Left ventricle myocardium inferior (tissue), 1 donor: ENCODE measurements at regions not wholly inside any gene's neighbourhood (a gene's known extent, or its start where the extent isn't known, plus 50 kb on each side); places are given as distances from the start of the nearest gene placed in this dataset.

Source experiments
- DNase-seq: peaks from one replicate; pipeline ENCODE4 v3.0.0-alpha.2; 2020
- H3K27ac ChIP-seq: fragments of 200-600 bp; replicated peaks from 2 replicates; pipeline ENCODE4 v1.8.0; 2021
- H3K27me3 ChIP-seq: fragments of 200-600 bp; 2 replicates; pipeline ENCODE4 v1.8.0; 2021; ENCODE audit warnings: low read depth
- H3K36me3 ChIP-seq: fragments of 200-600 bp; 2 replicates; pipeline ENCODE4 v1.8.0; 2021
- H3K4me1 ChIP-seq: fragments of 200-600 bp; 2 replicates; pipeline ENCODE4 v1.8.0; 2021
- H3K4me3 ChIP-seq: fragments of 200-600 bp; 2 replicates; pipeline ENCODE4 v1.8.0; 2021; ENCODE audit warnings: mild to moderate bottlenecking, moderate library complexity
- H3K9me3 ChIP-seq: fragments of 200-600 bp; replicated peaks from 2 replicates; pipeline ENCODE4 v1.8.0; 2021
- CTCF ChIP-seq: fragments of 200-600 bp; IDR thresholded peaks from 2 replicates; pipeline ENCODE4 v1.8.0; 2021; ENCODE audit warnings: antibody characterized with exemption, mild to moderate bottlenecking, borderline replicate concordance
- intact Hi-C: fragments of 100-400 bp; cut with micrococcal nuclease; formaldehyde crosslinking; loops from one replicate; pipeline ENCODE4 v1.11.0; 2022
- donor health status: DM: no; HTN: yes; CAD: no; lungs with severe emphysema.

DNA sequence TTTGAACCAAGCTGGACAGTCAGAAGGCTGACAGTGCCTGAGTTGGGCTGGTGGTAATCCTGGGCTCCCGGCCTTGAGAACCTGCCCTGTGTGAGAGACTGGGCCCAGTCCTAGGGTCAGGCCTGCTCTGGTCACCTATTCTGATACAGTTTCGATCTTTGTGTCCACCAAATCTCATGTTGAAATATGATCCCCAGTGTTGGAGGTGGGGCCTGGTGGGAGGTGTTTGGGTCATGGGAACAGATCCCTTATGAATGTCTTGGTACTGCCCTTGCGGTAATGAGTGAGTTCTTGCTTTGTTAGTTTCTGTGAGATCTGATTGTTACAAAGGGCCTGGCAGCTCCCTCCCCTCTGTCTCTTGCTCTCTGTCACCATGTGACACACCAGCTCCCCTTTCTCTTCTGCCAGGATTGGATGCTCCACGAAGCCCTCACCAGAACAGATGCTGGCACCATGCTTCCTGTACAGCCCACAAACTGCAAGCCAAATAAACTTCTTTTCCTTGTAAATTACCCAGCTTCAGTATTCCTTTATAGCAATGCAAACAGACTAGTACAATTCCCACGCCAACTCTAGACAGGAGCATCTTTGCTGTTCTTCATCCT lies 111.8 kb upstream of the ZNF438 start:
- H3K27ac ChIP-seq, result no peak overlapping the region
- no peaks in the 10 kb centered on the region for H3K36me3 ChIP-seq
- no peaks in the 10 kb centered on the region for H3K27me3 ChIP-seq
- no peak for DNase-seq
- no peak for TF ChIP-seq CTCF
- H3K4me3 ChIP-seq, result no peak overlapping the region
- intact Hi-C loops, result no loop called here
- no peaks in the 10 kb centered on the region for H3K9me3 ChIP-seq
- peaks cover 21% of the 10 kb centered on the region for H3K4me1 ChIP-seq

DNA sequence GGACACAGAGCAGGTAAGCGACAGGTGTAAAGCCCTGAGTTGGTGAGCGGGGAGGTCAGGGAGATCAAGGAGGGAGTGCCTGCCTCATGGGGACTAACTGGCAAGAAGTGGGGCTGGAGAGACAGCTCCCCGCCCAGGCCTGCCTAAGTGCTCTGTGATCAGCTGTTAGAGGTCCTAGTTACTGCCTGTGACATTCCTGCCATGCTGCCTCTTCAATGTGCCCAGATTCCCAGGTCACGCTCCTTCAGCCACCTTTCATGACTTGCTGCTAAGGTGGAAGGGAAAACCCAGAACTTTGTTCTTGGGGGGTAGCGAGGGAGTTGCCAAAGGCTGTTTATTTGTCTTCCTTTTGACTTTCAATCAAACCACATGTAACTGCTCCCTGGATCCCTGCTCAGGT lies 114.3 kb upstream of the ZNF438 start:
- peak overlapping the region; percentile 39 for H3K4me3 ChIP-seq
- H3K4me1 ChIP-seq, result peaks cover 21% of the 10 kb centered on the region
- no peak for DNase-seq
- H3K27ac ChIP-seq, result peak overlapping the region; percentile 77
- intact Hi-C loops, result no loop called here
- TF ChIP-seq CTCF, result no peak
- no peaks in the 10 kb centered on the region for H3K9me3 ChIP-seq
- H3K36me3 ChIP-seq, result no peaks in the 10 kb centered on the region
- H3K27me3 ChIP-seq, result no peaks in the 10 kb centered on the region

DNA sequence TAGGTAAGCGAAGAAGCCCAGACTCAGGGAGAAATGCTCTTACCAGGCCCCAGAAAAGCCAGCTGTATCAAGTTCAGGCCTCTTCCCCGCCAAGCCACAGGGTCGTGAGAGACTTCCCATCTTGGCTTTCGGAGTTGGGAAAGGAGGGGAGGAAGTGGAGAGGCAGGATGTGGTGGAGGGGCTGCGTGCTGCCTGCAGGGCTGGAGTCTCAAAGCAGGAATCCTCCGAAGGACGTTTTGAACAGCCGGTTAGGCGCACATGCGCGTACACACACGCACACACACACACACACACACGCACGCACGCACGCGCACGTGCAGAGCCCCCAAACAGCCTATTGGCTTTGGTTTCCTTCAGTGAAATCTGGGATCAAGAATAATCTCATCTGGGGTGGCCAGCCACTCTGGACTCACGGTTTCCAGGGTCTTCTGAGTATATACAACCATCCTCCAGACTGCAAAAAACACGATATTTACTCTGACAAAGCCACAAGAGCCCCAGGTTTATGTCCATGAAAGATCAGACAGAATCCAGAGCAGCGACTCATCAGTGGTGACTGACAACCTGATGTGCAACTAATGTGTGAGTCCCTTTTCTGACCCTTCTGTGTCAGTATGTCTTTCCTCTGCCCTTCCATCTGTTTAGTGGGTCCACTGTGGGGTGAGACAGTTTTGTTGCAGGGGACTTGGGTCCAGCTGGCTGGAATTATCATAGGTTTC lies 115.0 kb upstream of the ZNF438 start:
- no peaks in the 10 kb centered on the region for H3K27me3 ChIP-seq
- DNase-seq, result peak; percentile 59
- no peak for TF ChIP-seq CTCF
- peak overlapping the region; percentile 39 for H3K4me3 ChIP-seq
- peaks cover 21% of the 10 kb centered on the region for H3K4me1 ChIP-seq
- no peaks in the 10 kb centered on the region for H3K36me3 ChIP-seq
- intact Hi-C loops, result no loop called here
- peak overlapping the region; percentile 77 for H3K27ac ChIP-seq
- H3K9me3 ChIP-seq, result no peaks in the 10 kb centered on the region

GRCh38 chr10:31147210-31147608 lies 115.5 kb upstream of the ZNF438 start:
- Histone ChIP-seq H3K36me3 (no peaks in the 10 kb centered on the region), H3K27ac (peak overlapping the region; percentile 77), H3K4me1 (peaks cover 23% of the 10 kb centered on the region), H3K4me3 (peak overlapping the region; percentile 39), H3K9me3 (no peaks in the 10 kb centered on the region), H3K27me3 (no peaks in the 10 kb centered on the region)
- no peak for DNase-seq
- no peak for TF ChIP-seq CTCF
- intact Hi-C loops, result no loop called here

DNA sequence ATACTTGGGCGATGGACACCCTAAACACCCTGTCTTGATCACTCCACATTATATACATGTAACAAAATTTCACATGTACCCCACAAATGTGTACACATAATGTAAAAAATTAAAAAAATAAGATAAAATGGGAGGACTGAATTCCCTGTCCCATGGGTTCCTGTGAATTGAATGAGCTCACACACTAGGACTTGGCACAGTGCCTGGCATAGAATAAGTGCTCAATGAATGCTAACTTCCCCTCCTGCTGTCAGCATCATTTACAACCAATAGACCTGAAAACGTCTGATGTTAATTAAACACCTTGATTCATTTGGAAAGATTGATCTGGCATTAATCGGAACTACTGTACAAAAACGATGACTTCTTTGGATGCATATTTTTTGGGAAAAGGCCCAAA lies 117.3 kb upstream of the ZNF438 start:
- DNase-seq, result no peak
- TF ChIP-seq CTCF, result no peak
- H3K4me1 ChIP-seq, result peaks cover 41% of the 10 kb centered on the region
- intact Hi-C loops, result no loop called here
- no peaks in the 10 kb centered on the region for H3K36me3 ChIP-seq
- H3K4me3 ChIP-seq, result no peak overlapping the region
- H3K9me3 ChIP-seq, result no peaks in the 10 kb centered on the region
- peak overlapping the region; percentile 6 for H3K27ac ChIP-seq
- H3K27me3 ChIP-seq, result no peaks in the 10 kb centered on the region
